ENCODE measurements at regions not wholly inside any gene's neighbourhood (a gene's known extent, or its start where the extent isn't known, plus 50 kb on each side); places are given as distances from the start of the nearest gene placed in this dataset.

DNA sequence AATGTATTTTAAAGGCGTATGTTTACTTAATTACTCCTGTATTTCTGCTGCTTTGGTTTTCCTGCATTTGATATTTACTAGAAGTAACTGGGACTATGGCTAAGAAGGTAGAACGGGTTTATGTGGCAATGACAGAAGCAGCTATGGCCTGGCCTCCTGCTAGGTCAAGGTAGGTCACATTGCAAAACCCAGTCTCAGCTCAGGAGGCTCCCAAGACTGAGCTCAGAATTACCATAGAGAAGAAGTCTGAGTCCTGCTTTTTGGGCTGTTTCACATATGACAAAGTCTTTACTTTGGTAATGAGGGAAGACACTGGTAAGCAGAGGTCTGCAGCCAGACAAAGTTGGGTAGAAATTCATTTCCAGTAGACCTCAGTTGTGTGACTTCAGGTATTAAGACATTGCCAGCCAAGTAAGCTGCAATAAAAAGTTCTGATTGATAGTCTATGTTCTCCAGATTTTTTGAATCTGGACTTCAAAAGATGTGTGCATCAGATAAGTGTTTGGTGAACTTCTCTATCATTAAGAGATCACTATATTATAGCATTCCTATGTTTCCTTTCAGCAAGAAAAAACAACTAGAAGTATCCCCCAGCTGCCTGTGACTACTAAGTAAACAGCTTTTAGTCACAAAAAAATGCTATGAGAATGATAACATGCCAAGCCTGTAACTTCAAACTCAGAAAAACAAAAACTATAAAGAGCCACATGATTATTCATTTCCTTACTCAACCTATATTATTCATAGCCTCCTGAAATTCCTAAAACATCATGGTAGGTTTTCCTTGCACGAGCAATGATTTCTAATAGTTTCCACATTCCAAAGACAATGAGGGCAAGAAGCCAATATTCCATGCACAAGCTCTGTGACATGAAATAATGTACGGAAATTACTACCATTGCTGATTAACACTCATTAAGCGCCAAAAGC is 312.3 kb downstream of the HAO1 start:
- no peaks in the 10 kb centered on the region for H3K9me1 ChIP-seq (ENCODE audit: insufficient read depth, low read length)
- no peaks in the 10 kb centered on the region for H4K20me1 ChIP-seq (ENCODE audit: insufficient read depth, low read length)
- TF ChIP-seq, protein P1, sequence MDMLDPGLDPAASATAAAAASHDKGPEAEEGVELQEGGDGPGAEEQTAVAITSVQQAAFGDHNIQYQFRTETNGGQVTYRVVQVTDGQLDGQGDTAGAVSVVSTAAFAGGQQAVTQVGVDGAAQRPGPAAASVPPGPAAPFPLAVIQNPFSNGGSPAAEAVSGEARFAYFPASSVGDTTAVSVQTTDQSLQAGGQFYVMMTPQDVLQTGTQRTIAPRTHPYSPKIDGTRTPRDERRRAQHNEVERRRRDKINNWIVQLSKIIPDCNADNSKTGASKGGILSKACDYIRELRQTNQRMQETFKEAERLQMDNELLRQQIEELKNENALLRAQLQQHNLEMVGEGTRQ (IDR thresholded peaks at IDR 0.05; ENCODE audit: low read depth, low read length), result no peak
- TF ChIP-seq SMC3 (IDR thresholded peaks at IDR 0.05; ENCODE audit: low read depth, low read length) (no peak), MAFK (IDR thresholded peaks at IDR 0.05; ENCODE audit: low read depth, low read length) (no peak), MAZ (IDR thresholded peaks at IDR 0.05; ENCODE audit: borderline replicate concordance, low read depth, low read length) (no peak), RFX5 (IDR thresholded peaks at IDR 0.05; ENCODE audit: low read depth, low read length) (no peak), FOS (IDR thresholded peaks at IDR 0.05; ENCODE audit: low read depth, low read length) (no peak), BHLHE40 (IDR thresholded peaks at IDR 0.05; ENCODE audit: low read depth, low read length) (no peak)
- dilution Hi-C loops (cut with HindIII; ENCODE audit: low sequenced_read_pairs, unreplicated experiment) (no loop called here), intact Hi-C loops (cut with micrococcal nuclease) (no loop called here), in situ Hi-C loops (cut with MboI; ENCODE audit: low sequenced_read_pairs) (no loop called here)
- no peak overlapping the region for H3K14ac ChIP-seq (replicated peaks; ENCODE audit: low read depth, low read length)
- DNase-seq, result no peak
- H4K5ac ChIP-seq (ENCODE audit: low read depth, low read length), result no peak overlapping the region
- no peak overlapping the region for H4K8ac ChIP-seq (ENCODE audit: low read depth in 2 of 2, low read length in 2 of 2)
- no peaks in the 10 kb centered on the region for H3K4me1 ChIP-seq (ENCODE audit: control insufficient read depth, insufficient read depth, low read length)
- no peak for ATAC-seq (ENCODE audit: low read depth)
- no peak overlapping the region for H3K4ac ChIP-seq (ENCODE audit: low read depth, low read length)
- H2BK120ac ChIP-seq (ENCODE audit: low read depth, low read length), result no peak overlapping the region
- no peaks in the 10 kb centered on the region for H3K27me3 ChIP-seq (ENCODE audit: control insufficient read depth, insufficient read depth, low read length)
- no peak overlapping the region for H2AK9ac ChIP-seq (replicated peaks; ENCODE audit: low read depth, low read length, poor library complexity)
- no peak overlapping the region for H2BK15ac ChIP-seq (ENCODE audit: low read depth, low read length)
- H3K27ac ChIP-seq (ENCODE audit: insufficient read depth, low read length), result no peak overlapping the region
- no peaks in the 10 kb centered on the region for H3K36me3 ChIP-seq (ENCODE audit: control insufficient read depth, insufficient read depth, low read length)
- no TSS peak for BruUV-seq (replicated peaks)
- no peak overlapping the region for H3K4me3 ChIP-seq (ENCODE audit: insufficient read depth, low read depth, low read length)
- no peak overlapping the region for H2AK5ac ChIP-seq (ENCODE audit: low read depth, low read length)
- H2AFZ ChIP-seq (replicated peaks; ENCODE audit: low read length, poor library complexity), result no peak overlapping the region
- H3K79me1 ChIP-seq (ENCODE audit: low read depth in 1 of 2, low read length in 2 of 2), result no peaks in the 10 kb centered on the region
- no peak overlapping the region for H3K18ac ChIP-seq (ENCODE audit: low read depth, low read length)
- H3K4me2 ChIP-seq (ENCODE audit: low read depth, low read length), result no peak overlapping the region
- H2BK5ac ChIP-seq (ENCODE audit: low read depth, low read length, poor library complexity, severe bottlenecking), result no peak overlapping the region
- no peak overlapping the region for H4K91ac ChIP-seq (ENCODE audit: insufficient read depth, low read depth, low read length)
- H3K9ac ChIP-seq (ENCODE audit: low read depth, low read length), result no peak overlapping the region
- no peaks in the 10 kb centered on the region for H3K9me3 ChIP-seq (ENCODE audit: control insufficient read depth, insufficient read depth, low read length)
- no peak overlapping the region for H2BK20ac ChIP-seq (ENCODE audit: low read depth, low read length)
- no peak overlapping the region for H3K23ac ChIP-seq (ENCODE audit: low read depth, low read length)
- CTCF ChIA-PET, result interaction anchor here (0.6 kb wide), 1 partner anchor 32 kb away, joined by 4 read pairs; no protein-coding TSS in a partner anchor
- no CpG with 5 or more reads among the region's 5 CpGs for WGBS, 2 experiments (ENCODE audit: extremely low coverage in 2 of 2, insufficient read length in 1 of 2)
- H3K56ac ChIP-seq (ENCODE audit: extremely low read depth, insufficient read depth, low read length), result no peak overlapping the region
- POLR2A ChIA-PET (ENCODE audit: unreplicated experiment), result interaction anchor here (0.6 kb wide), 1 partner anchor 40 kb away, joined by 4 read pairs; no protein-coding TSS in a partner anchor
